Mesothelial cell of epicardium (in vitro differentiated cells): ENCODE measurements at regions not wholly inside any gene's neighbourhood (a gene's known extent, or its start where the extent isn't known, plus 50 kb on each side); places are given as distances from the start of the nearest gene placed in this dataset.

Experiments
- DNase-seq, 2 experiments: peaks; one replicate each; pipeline ENCODE4 v3.0.0; 2021; ENCODE audit warnings: low spot score in 2 of 2; ENCODE audit not compliant: unreplicated experiment in 2 of 2
- H3K27ac Mint-ChIP-seq: 2 replicates; pipeline ENCODE4 v1.8.0; 2021; ENCODE audit warnings: mixed read lengths
- H3K27me3 Mint-ChIP-seq: 2 replicates; pipeline ENCODE4 v1.8.0; 2021; ENCODE audit warnings: low read depth, mixed read lengths
- H3K36me3 Mint-ChIP-seq: 2 replicates; pipeline ENCODE4 v1.8.0; 2021; ENCODE audit warnings: mixed read lengths
- H3K4me1 Mint-ChIP-seq: 2 replicates; pipeline ENCODE4 v1.8.0; 2021; ENCODE audit warnings: mixed read lengths
- H3K4me3 Mint-ChIP-seq: 2 replicates; pipeline ENCODE4 v1.8.0; 2021; ENCODE audit warnings: mild to moderate bottlenecking, moderate library complexity, mixed read lengths
- H3K9me3 Mint-ChIP-seq: 2 replicates; pipeline ENCODE4 v1.8.0; 2021; ENCODE audit warnings: mixed read lengths
- TF ChIP-seq, protein P1 (sequence below): fragments of 200-600 bp; sonication (generic); IDR thresholded peaks from one replicate; pipeline ENCODE4 v1.5.0; 2021; ENCODE audit warnings: antibody characterized with exemption; ENCODE audit not compliant: unreplicated experiment

DNA sequence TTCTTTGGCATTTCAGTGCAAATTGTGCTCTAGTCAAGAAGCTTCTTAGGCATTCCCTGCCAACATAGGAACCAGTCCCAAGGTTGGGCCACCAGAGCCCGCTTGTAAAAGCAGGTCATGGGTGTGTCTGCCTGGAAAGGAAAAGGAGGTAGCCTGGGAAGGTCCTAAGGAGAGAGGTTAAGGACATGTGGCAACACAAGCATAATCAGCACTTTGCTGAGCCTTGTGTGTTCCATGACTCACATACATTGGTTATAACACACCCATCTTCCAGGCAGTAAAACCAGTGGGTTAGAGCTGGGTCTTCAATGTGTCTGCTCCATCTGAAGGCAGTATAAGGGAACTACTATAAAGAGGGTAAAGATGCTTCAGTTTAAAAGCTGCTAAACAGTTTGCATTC lies 165.0 kb downstream of the FHIP1A start:
- no peak overlapping the region for H3K4me3 Mint-ChIP-seq
- peaks cover 15% of the 10 kb centered on the region for H3K36me3 Mint-ChIP-seq
- H3K4me1 Mint-ChIP-seq, result peaks cover 3% of the 10 kb centered on the region
- H3K9me3 Mint-ChIP-seq, result no peaks in the 10 kb centered on the region
- no peak overlapping the region for H3K27ac Mint-ChIP-seq
- no peak for DNase-seq
- no peaks in the 10 kb centered on the region for H3K27me3 Mint-ChIP-seq
- TF ChIP-seq, protein P1, sequence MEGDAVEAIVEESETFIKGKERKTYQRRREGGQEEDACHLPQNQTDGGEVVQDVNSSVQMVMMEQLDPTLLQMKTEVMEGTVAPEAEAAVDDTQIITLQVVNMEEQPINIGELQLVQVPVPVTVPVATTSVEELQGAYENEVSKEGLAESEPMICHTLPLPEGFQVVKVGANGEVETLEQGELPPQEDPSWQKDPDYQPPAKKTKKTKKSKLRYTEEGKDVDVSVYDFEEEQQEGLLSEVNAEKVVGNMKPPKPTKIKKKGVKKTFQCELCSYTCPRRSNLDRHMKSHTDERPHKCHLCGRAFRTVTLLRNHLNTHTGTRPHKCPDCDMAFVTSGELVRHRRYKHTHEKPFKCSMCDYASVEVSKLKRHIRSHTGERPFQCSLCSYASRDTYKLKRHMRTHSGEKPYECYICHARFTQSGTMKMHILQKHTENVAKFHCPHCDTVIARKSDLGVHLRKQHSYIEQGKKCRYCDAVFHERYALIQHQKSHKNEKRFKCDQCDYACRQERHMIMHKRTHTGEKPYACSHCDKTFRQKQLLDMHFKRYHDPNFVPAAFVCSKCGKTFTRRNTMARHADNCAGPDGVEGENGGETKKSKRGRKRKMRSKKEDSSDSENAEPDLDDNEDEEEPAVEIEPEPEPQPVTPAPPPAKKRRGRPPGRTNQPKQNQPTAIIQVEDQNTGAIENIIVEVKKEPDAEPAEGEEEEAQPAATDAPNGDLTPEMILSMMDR, result no peak

DNA sequence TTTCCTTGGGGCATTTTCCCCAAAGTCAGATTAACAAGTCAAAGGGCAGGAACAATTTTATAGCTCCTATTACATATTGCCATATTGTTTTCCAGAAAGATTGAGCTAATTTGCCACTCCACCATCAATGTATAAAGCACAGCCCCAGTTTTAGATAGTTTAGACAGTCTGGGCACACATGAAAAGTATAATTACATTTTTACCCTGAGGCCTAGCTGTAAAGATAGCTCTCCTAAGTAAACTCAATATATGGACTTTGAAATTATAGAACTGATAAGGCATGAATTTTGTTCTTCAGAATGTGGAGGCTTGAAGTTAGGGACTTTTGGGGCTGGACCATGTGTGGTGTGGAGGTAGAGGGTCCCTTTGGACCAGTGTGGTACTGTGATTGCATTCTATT lies 166.0 kb downstream of the FHIP1A start:
- H3K27ac Mint-ChIP-seq, result no peak overlapping the region

DNA sequence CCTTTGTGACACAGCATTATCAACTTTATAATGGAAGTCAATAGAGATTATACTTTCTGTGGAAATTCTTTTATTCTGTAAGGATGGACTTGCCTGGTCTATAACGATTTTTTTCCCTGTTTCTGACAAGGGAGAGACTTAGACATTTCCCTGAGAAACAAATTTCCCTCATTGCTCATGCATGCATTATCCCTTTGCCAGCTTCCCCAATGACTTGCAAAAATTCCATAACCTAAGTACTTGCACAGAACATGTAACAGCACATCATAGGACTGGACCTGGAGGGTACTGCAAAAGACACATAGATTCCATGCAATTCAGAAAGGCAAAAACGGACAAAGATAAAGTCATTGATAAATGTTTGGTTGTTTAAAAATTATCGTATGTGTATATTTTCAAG lies 166.7 kb downstream of the FHIP1A start:
- TF ChIP-seq, protein P1, result no peak

More for the DNA sequence above, 166.0 kb downstream of the FHIP1A start:
- H3K36me3 Mint-ChIP-seq, result peaks cover 15% of the 10 kb centered on the region
- H3K4me3 Mint-ChIP-seq, result no peak overlapping the region
- TF ChIP-seq, protein P1, result no peak
- DNase-seq, result no peak
- no peaks in the 10 kb centered on the region for H3K27me3 Mint-ChIP-seq
- peaks cover 2% of the 10 kb centered on the region for H3K4me1 Mint-ChIP-seq
- no peaks in the 10 kb centered on the region for H3K9me3 Mint-ChIP-seq

DNA sequence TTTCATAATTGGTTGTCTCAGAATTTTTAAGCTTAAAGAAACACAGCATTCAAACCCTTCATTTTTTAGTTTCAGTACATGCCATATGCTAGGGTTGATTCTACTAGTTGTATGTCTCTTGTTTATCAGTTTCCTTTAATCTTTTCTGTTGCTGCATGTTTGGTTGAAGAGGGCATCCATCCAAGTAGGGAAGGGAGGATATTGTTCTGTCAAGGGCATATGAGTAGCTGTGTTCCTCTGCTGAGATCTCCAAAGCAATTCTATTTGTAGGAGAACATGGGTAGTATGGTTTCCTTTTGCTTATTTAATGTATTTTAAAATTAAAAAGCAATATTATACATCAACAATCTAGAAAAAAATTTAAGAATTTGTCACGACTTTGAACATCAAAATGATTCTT lies 167.7 kb downstream of the FHIP1A start:
- no peaks in the 10 kb centered on the region for H3K4me1 Mint-ChIP-seq
- DNase-seq, result no peak
- TF ChIP-seq, protein P1, result no peak
- H3K27ac Mint-ChIP-seq, result no peak overlapping the region
- no peak overlapping the region for H3K4me3 Mint-ChIP-seq
- H3K9me3 Mint-ChIP-seq, result no peaks in the 10 kb centered on the region
- H3K36me3 Mint-ChIP-seq, result peaks cover 15% of the 10 kb centered on the region
- H3K27me3 Mint-ChIP-seq, result no peaks in the 10 kb centered on the region

More for the DNA sequence above, 166.7 kb downstream of the FHIP1A start:
- H3K36me3 Mint-ChIP-seq, result peaks cover 15% of the 10 kb centered on the region
- no peak for DNase-seq
- H3K9me3 Mint-ChIP-seq, result no peaks in the 10 kb centered on the region
- H3K27ac Mint-ChIP-seq, result no peak overlapping the region
- no peak overlapping the region for H3K4me3 Mint-ChIP-seq
- H3K27me3 Mint-ChIP-seq, result no peaks in the 10 kb centered on the region
- no peaks in the 10 kb centered on the region for H3K4me1 Mint-ChIP-seq

DNA sequence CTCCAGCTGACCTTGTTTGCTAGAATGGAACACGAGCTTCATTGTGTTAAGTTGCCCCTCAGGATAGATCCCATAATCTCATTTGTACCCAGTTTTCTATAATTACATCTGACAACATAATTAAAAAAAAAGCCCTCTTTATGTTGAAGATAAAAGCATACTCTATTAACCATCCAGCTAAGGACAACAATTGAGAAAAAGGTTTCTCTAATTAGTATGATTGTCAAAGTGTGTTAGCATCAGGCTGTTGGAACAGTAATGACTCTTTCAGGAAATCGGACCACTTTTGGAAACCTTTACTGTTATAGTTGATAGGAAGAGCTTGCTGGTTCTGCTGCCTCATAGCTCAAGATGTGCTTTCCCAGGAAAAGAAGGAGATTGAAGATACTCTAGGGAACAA lies 172.6 kb downstream of the FHIP1A start:
- H3K27me3 Mint-ChIP-seq, result no peaks in the 10 kb centered on the region
- DNase-seq, result no peak
- peaks cover 3% of the 10 kb centered on the region for H3K4me1 Mint-ChIP-seq
- no peak overlapping the region for H3K4me3 Mint-ChIP-seq
- H3K9me3 Mint-ChIP-seq, result no peaks in the 10 kb centered on the region
- TF ChIP-seq, protein P1, result no peak
- H3K27ac Mint-ChIP-seq, result no peak overlapping the region
- H3K36me3 Mint-ChIP-seq, result peaks cover 14% of the 10 kb centered on the region

DNA sequence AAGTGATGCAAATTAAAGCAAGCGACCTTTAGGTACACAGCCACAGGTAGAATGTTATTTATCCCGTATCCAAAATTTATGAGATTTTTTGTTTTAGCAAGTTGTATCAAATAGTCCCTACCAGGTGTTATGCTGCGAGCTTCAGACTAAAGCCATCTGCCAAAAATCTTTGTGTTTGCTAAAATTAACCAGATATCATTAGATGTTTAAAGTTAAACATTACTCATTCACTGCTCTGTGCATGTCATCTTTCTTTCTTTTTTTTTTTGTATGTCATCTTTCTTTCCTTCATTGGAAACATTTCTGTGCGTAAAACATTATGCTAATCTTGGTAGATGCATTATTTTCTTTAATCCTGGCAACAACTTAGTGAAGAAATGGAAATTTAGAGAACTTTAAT lies 173.1 kb downstream of the FHIP1A start:
- H3K9me3 Mint-ChIP-seq, result no peaks in the 10 kb centered on the region
- no peaks in the 10 kb centered on the region for H3K27me3 Mint-ChIP-seq
- peaks cover 13% of the 10 kb centered on the region for H3K36me3 Mint-ChIP-seq

More for the DNA sequence above, 173.1 kb downstream of the FHIP1A start:
- DNase-seq, result no peak
- Mint-ChIP-seq H3K27ac (no peak overlapping the region), H3K4me1 (peaks cover 3% of the 10 kb centered on the region), H3K4me3 (no peak overlapping the region)
- TF ChIP-seq, protein P1, result no peak
